HepG2 (cell line): ENCODE measurements at regions not wholly inside any gene's neighbourhood (a gene's known extent, or its start where the extent isn't known, plus 50 kb on each side); places are given as distances from the start of the nearest gene placed in this dataset.
A peak's percentile ranks its signal among the peaks of the same experiment; 100 is the strongest.

Experiments used
- ATAC-seq: fragments of 200-7000 bp; cut with Tn5 transposase; 3 replicates; pipeline ENCODE4 v1.9.1; 2020; ENCODE audit warnings: mild to moderate bottlenecking, moderate library complexity
- BruUV-seq: library from RNA; stranded (reverse); fragments of 400-500 nt; replicated peaks from 2 replicates; lab custom pipeline; 2021; lab: Mats Ljungman, UMichigan
- CTCF ChIA-PET: fragments of 300-600 bp; formaldehyde crosslinking; extraction: SDS; loops from one replicate; lab custom pipeline; 2021; ENCODE audit warnings: low total read pairs, inconsistent platforms, low intra/inter-chr PET ratio; lab: Yijun Ruan, JAX
- POLR2A ChIA-PET: fragments of 350-600 bp; sonication (Branson Sonifier 250); formaldehyde crosslinking; loops from one replicate; lab custom pipeline; 2020; ENCODE audit warnings: antibody characterized with exemption, inconsistent platforms; lab: Yijun Ruan, JAX
- DNase-seq: peaks from one replicate; pipeline ENCODE4 v3.0.0-alpha.2; 2015; ENCODE audit warnings: low spot score
- FAIRE-seq: peaks from 3 replicates; lab custom pipeline; 2011; peaks lifted over from hg19 to GRCh38; lab: Jason Lieb, UNC
- H2AFZ ChIP-seq: one replicate; pipeline ENCODE4 v1.6.1; 2011; ENCODE audit warnings: low read length, inconsistent platforms
- H3K27ac ChIP-seq: fragments of 300-600 bp; 3 replicates; pipeline ENCODE4 v1.8.0; 2011; ENCODE audit warnings: mixed run types, mild to moderate bottlenecking, mixed read lengths, low read length, inconsistent platforms; ENCODE audit not compliant: insufficient read depth; ENCODE audit errors: extremely low read length
- H3K27me3 ChIP-seq, 2 experiments: fragments of 200-600 bp in 1 of 2; 2 replicates in 1 of 2; 3 replicates in 1 of 2; pipeline versions ENCODE4 v1.6.0 to v1.8.0; 2011; ENCODE audit warnings: low read length in 2 of 2, mild to moderate bottlenecking in 2 of 2, moderate library complexity in 2 of 2, inconsistent platforms in 1 of 2; ENCODE audit not compliant: insufficient read depth in 2 of 2, control insufficient read depth in 1 of 2
- H3K36me3 ChIP-seq, 2 experiments: fragments of 200-600 bp in 1 of 2; replicated peaks in 1 of 2; 2 replicates in 1 of 2; 3 replicates in 1 of 2; pipeline versions ENCODE4 v1.5.1 to v1.8.0; 2011; ENCODE audit warnings: low read length in 2 of 2, inconsistent platforms in 1 of 2; ENCODE audit not compliant: insufficient read depth in 2 of 2, control insufficient read depth in 1 of 2
- H3K4me1 ChIP-seq: 2 replicates; pipeline ENCODE4 v1.5.1; 2012; ENCODE audit warnings: low read length, inconsistent platforms; ENCODE audit not compliant: insufficient read depth
- H3K4me2 ChIP-seq: 2 replicates; pipeline ENCODE4 v1.6.0; 2011; ENCODE audit warnings: low read depth, low read length, inconsistent platforms
- H3K4me3 ChIP-seq, 3 experiments: fragments of 200-600 bp in 1 of 3; sonication (generic), shearing (Covaris generic) in 1 of 3; replicated peaks in 1 of 3; 2 replicates each; pipeline ENCODE4 v1.5.1; 2011 to 2016; ENCODE audit warnings: low read length in 3 of 3, inconsistent platforms in 2 of 3, low read depth in 2 of 3, mild to moderate bottlenecking in 2 of 3, control low read depth in 1 of 3, mixed read lengths in 1 of 3; ENCODE audit not compliant: insufficient read depth in 1 of 3
- H3K79me2 ChIP-seq: one replicate; pipeline ENCODE4 v1.6.1; 2011; ENCODE audit warnings: low read length, inconsistent platforms; ENCODE audit not compliant: insufficient read depth
- H3K9ac ChIP-seq: 2 replicates; pipeline ENCODE4 v1.6.0; 2011; ENCODE audit warnings: mild to moderate bottlenecking, low read depth, low read length, inconsistent platforms; ENCODE audit not compliant: insufficient read depth
- H3K9me3 ChIP-seq: 2 replicates; pipeline ENCODE4 v1.5.1; 2012; ENCODE audit warnings: mild to moderate bottlenecking, low read length
- H4K20me1 ChIP-seq: 2 replicates; pipeline ENCODE4 v1.6.0; 2011; ENCODE audit warnings: inconsistent platforms, mild to moderate bottlenecking, low read length, moderate library complexity; ENCODE audit not compliant: insufficient read depth
- CEBPB ChIP-seq: IDR thresholded peaks from 2 replicates; pipeline ENCODE4 v1.6.1; 2011; ENCODE audit warnings: low read depth, low read length, improper control_type of control experiment, borderline replicate concordance
- CHD4 ChIP-seq: fragments of 200-600 bp; sonication (generic); IDR thresholded peaks from 2 replicates; pipeline ENCODE4 v1.7.0; 2017; ENCODE audit warnings: mild to moderate bottlenecking, low read length, borderline replicate concordance
- DPF2 ChIP-seq: sonication (generic); formaldehyde crosslinking; IDR thresholded peaks from 2 replicates; pipeline ENCODE4 v1.4.0; 2020; ENCODE audit warnings: mild to moderate bottlenecking, low read depth, missing genetic modification reagents, borderline replicate concordance
- HNRNPK ChIP-seq: fragments of 200-400 bp; formaldehyde crosslinking; IDR thresholded peaks from 2 replicates; pipeline ENCODE4 v1.6.1; 2018; ENCODE audit warnings: low read length, low read depth, moderate library complexity, mild to moderate bottlenecking; ENCODE audit not compliant: poor library complexity, severe bottlenecking
- HOXA9 ChIP-seq: sonication (generic); formaldehyde crosslinking; IDR thresholded peaks from 2 replicates; pipeline ENCODE4 v1.8.1; 2022; ENCODE audit warnings: missing genetic modification reagents, mild to moderate bottlenecking, moderate library complexity, borderline replicate concordance
- KLF9 ChIP-seq: IDR thresholded peaks from 2 replicates; pipeline ENCODE4 v1.6.1; 2016; ENCODE audit warnings: low read depth
- MXI1 ChIP-seq: IDR thresholded peaks from 3 replicates; pipeline ENCODE4 v1.6.1; 2012; ENCODE audit warnings: low read depth, low read length, inconsistent platforms, borderline replicate concordance
- NBN ChIP-seq: fragments of 450-650 bp; conservative IDR thresholded peaks from 2 replicates; pipeline ENCODE4 v1.6.1; 2017
- SOX6 ChIP-seq, 2 experiments: fragments of 450-650 bp in 1 of 2; sonication (generic) in 1 of 2; formaldehyde crosslinking in 1 of 2; IDR thresholded peaks; 2 replicates each; pipeline versions ENCODE4 v1.4.0 to v1.6.1; 2017 to 2020; ENCODE audit warnings: antibody characterized with exemption in 1 of 2, mild to moderate bottlenecking in 1 of 2, missing genetic modification reagents in 1 of 2
- STAT5B ChIP-seq: sonication (generic); formaldehyde crosslinking; IDR thresholded peaks from 2 replicates; pipeline ENCODE4 v1.4.0; 2020; ENCODE audit warnings: missing genetic modification reagents
- ZBTB26 ChIP-seq: IDR thresholded peaks from 2 replicates; pipeline ENCODE4 v1.6.1; 2016; ENCODE audit warnings: missing compliant biosample characterization, missing genetic modification reagents, borderline replicate concordance
- ZBTB46 ChIP-seq: sonication (generic); formaldehyde crosslinking; IDR thresholded peaks from 2 replicates; pipeline ENCODE4 v1.4.0; 2020; ENCODE audit warnings: mild to moderate bottlenecking, missing genetic modification reagents, borderline replicate concordance
- ZMYM2 ChIP-seq: sonication (generic); formaldehyde crosslinking; IDR thresholded peaks from 2 replicates; pipeline ENCODE4 v1.8.0; 2022; ENCODE audit warnings: mild to moderate bottlenecking, missing genetic modification reagents
- ZNF430 ChIP-seq: sonication (generic); formaldehyde crosslinking; IDR thresholded peaks from 2 replicates; pipeline ENCODE4 v1.9.0; 2021; ENCODE audit warnings: mild to moderate bottlenecking, missing genetic modification reagents
- ZNF512 ChIP-seq: sonication (generic); formaldehyde crosslinking; IDR thresholded peaks from 2 replicates; pipeline ENCODE4 v1.4.0; 2020; ENCODE audit warnings: mild to moderate bottlenecking, missing genetic modification reagents
- WGBS: methylation state at CpG from one replicate; pipeline ENCODE4 v1.1.6; 2017; ENCODE audit warnings: low lambda C conversion rate; 5-methylcytosine and 5-hydroxymethylcytosine counted together
- in situ Hi-C: cut with HindIII; loops from 2 replicates; pipeline ENCODE4 v1.10.0; 2017; ENCODE audit warnings: low pct_unique_long_range_greater_than_20kb; ENCODE audit not compliant: extremely low pct_ligation_motif_present
- intact Hi-C: fragments of 100-400 bp; cut with micrococcal nuclease; formaldehyde crosslinking; loops from one replicate; pipeline ENCODE4 v1.10.0; 2022; ENCODE audit not compliant: unreplicated experiment

- ATAC-seq (no peak), DNase-seq (no peak)
- H3K4me1 ChIP-seq, result no peaks in the 10 kb centered on the region
- POLR2A ChIA-PET, result no interaction called here
- H3K27ac ChIP-seq, result no peak overlapping the region
- H3K4me3 ChIP-seq, result no peak overlapping the region
- H3K79me2 ChIP-seq, result no peaks in the 10 kb centered on the region
- H3K36me3 ChIP-seq, result no peaks in the 10 kb centered on the region
- no peaks in the 10 kb centered on the region for H4K20me1 ChIP-seq
- TF ChIP-seq ZBTB46 (no peak), CEBPB (0 out of 2 replicates have a peak, but pooled peaks have one; percentile 1), ZBTB26 (CRISPR knock-in tag) (no peak)
- TF ChIP-seq, all 625 proteins: peak for 1
- no peaks in the 10 kb centered on the region for H3K27me3 ChIP-seq
- H3K9me3 ChIP-seq, result no peaks in the 10 kb centered on the region
- H2AFZ ChIP-seq, result no peak overlapping the region
- no peak for FAIRE-seq
- H3K4me2 ChIP-seq, result no peak overlapping the region
- 3% methylated on average over 1 of the region's 1 CpG for WGBS
- CTCF ChIA-PET, result no interaction called here
- no TSS peak for BruUV-seq
- in situ Hi-C loops, result no loop called here
- H3K9ac ChIP-seq, result no peak overlapping the region
- intact Hi-C loops, result no loop called here
Measured at GRCh38 chr20:39222101-39222500, 260.0 kb downstream of the DHX35 start.

- POLR2A ChIA-PET, result no interaction called here
- no peak for DNase-seq
- intact Hi-C loops, result no loop called here
- no peak for TF ChIP-seq DPF2 (CRISPR knock-in tag)
- TF ChIP-seq MXI1, result no peak
- TF ChIP-seq HOXA9 (CRISPR knock-in tag), result no peak
- no peak for TF ChIP-seq ZNF512 (CRISPR knock-in tag)
- TF ChIP-seq NBN, result 0 out of 2 replicates have a peak, but pooled peaks have one; percentile 67
- no peak for TF ChIP-seq STAT5B
- no peak for TF ChIP-seq CHD4
- peak; percentile 71; the same call in 1 of the 2 replicates for TF ChIP-seq SOX6 (IDR thresholded peaks at IDR 0.05)
- TF ChIP-seq SOX6 (CRISPR knock-in tag; IDR thresholded peaks at IDR 0.05), result no peak
- peak; percentile 75 for TF ChIP-seq HNRNPK
- no peak for TF ChIP-seq ZNF430 (CRISPR knock-in tag)
- TF ChIP-seq KLF9 (CRISPR knock-in tag), result no peak
- TF ChIP-seq ZMYM2 (CRISPR knock-in tag), result no peak
Measured at GRCh38 chr20:39216195-39216594, 254.1 kb downstream of the DHX35 start.

More at GRCh38 chr20:39216195-39216594, 254.1 kb downstream of the DHX35 start:
- H4K20me1 ChIP-seq, result no peaks in the 10 kb centered on the region
- CTCF ChIA-PET, result no interaction called here
- no peaks in the 10 kb centered on the region for H3K4me1 ChIP-seq
- no TSS peak for BruUV-seq
- H3K9me3 ChIP-seq, result no peaks in the 10 kb centered on the region
- FAIRE-seq (no peak), ATAC-seq (no peak)
- no peaks in the 10 kb centered on the region for H3K27me3 ChIP-seq
- no peak overlapping the region for H3K27ac ChIP-seq
- 0% methylated on average over 3 of the region's 3 CpGs for WGBS
- H3K79me2 ChIP-seq, result no peaks in the 10 kb centered on the region
- no peak overlapping the region for H3K9ac ChIP-seq
- no peaks in the 10 kb centered on the region for H3K36me3 ChIP-seq
- in situ Hi-C loops, result no loop called here
- H3K4me3 ChIP-seq, result no peak overlapping the region
- H3K4me2 ChIP-seq, result no peak overlapping the region
- H2AFZ ChIP-seq, result no peak overlapping the region
